HL-60 (cell line): ENCODE measurements at regions not wholly inside any gene's neighbourhood (a gene's known extent, or its start where the extent isn't known, plus 50 kb on each side); places are given as distances from the start of the nearest gene placed in this dataset.

Source experiments
- DNase-seq, 2 experiments: peaks; one replicate each; pipeline ENCODE4 v3.0.0-alpha.2; 2010 to 2020; ENCODE audit warnings: low read depth in 1 of 2, low spot score in 1 of 2
- H3K27ac ChIP-seq: fragments of 250-450 bp; sonication (Bioruptor Pico); replicated peaks from 2 replicates; pipeline ENCODE4 v1.5.1; 2020; ENCODE audit warnings: mild to moderate bottlenecking, moderate library complexity
- H3K27me3 ChIP-seq: fragments of 250-450 bp; sonication (Bioruptor Pico); 2 replicates; pipeline ENCODE4 v1.5.1; 2021; ENCODE audit warnings: mild to moderate bottlenecking, moderate library complexity; ENCODE audit not compliant: insufficient read depth, poor library complexity, severe bottlenecking
- H3K4me3 ChIP-seq: replicated peaks from 2 replicates; pipeline ENCODE4 v1.5.1; 2011; ENCODE audit warnings: mild to moderate bottlenecking, control low read depth, low read length; ENCODE audit not compliant: insufficient read depth
- CTCF ChIP-seq: IDR thresholded peaks from one replicate; pipeline ENCODE4 v1.5.1; 2011; ENCODE audit warnings: low read length, control low read depth, inconsistent platforms; ENCODE audit not compliant: insufficient read depth
- GABPA ChIP-seq: IDR thresholded peaks from 2 replicates; pipeline ENCODE4 v1.6.1; 2012; ENCODE audit warnings: low read depth
- POLR2AphosphoS5 ChIP-seq: IDR thresholded peaks from 2 replicates; pipeline ENCODE4 v1.6.1; 2012; ENCODE audit warnings: low read depth
- SPI1 ChIP-seq: IDR thresholded peaks from 2 replicates; pipeline ENCODE4 v1.6.1; 2012; ENCODE audit warnings: low read depth, mild to moderate bottlenecking, borderline replicate concordance
- TF ChIP-seq, protein P1 (sequence below): IDR thresholded peaks from 2 replicates; pipeline ENCODE4 v1.6.1; 2012; ENCODE audit warnings: low read depth; ENCODE audit not compliant: insufficient replicate concordance

- Histone ChIP-seq H3K27ac (no peak overlapping the region), H3K27me3 (no peaks in the 10 kb centered on the region), H3K4me3 (no peak overlapping the region)
- TF ChIP-seq CTCF, result no peak
- no peak for TF ChIP-seq POLR2AphosphoS5
- TF ChIP-seq GABPA, result no peak
- TF ChIP-seq SPI1, result no peak
- TF ChIP-seq, protein P1, sequence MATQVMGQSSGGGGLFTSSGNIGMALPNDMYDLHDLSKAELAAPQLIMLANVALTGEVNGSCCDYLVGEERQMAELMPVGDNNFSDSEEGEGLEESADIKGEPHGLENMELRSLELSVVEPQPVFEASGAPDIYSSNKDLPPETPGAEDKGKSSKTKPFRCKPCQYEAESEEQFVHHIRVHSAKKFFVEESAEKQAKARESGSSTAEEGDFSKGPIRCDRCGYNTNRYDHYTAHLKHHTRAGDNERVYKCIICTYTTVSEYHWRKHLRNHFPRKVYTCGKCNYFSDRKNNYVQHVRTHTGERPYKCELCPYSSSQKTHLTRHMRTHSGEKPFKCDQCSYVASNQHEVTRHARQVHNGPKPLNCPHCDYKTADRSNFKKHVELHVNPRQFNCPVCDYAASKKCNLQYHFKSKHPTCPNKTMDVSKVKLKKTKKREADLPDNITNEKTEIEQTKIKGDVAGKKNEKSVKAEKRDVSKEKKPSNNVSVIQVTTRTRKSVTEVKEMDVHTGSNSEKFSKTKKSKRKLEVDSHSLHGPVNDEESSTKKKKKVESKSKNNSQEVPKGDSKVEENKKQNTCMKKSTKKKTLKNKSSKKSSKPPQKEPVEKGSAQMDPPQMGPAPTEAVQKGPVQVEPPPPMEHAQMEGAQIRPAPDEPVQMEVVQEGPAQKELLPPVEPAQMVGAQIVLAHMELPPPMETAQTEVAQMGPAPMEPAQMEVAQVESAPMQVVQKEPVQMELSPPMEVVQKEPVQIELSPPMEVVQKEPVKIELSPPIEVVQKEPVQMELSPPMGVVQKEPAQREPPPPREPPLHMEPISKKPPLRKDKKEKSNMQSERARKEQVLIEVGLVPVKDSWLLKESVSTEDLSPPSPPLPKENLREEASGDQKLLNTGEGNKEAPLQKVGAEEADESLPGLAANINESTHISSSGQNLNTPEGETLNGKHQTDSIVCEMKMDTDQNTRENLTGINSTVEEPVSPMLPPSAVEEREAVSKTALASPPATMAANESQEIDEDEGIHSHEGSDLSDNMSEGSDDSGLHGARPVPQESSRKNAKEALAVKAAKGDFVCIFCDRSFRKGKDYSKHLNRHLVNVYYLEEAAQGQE, result no peak
- DNase-seq, result no peak
Measured at GRCh38 chr2:236702657-236703372, 133.2 kb downstream of the ACKR3 start.

DNA sequence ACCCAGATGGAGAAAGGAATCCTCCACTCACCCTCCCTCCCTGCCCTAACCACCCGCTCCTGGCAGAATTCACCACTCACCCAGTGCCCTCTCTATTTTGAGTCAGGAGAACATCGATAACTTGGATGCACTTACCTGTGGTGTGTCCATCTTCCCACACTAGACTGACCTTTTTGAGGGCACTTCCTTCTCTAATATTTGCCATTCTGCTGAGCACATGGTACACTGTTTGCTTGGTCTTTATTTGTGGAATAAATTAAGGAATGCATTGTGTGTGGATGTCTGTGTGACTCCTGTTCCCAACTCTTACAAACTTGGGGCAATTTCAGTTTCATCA lies 133.7 kb downstream of the ACKR3 start:
- DNase-seq, result no peak
- Histone ChIP-seq H3K27ac (no peak overlapping the region), H3K4me3 (no peak overlapping the region), H3K27me3 (no peaks in the 10 kb centered on the region)
- TF ChIP-seq, protein P1, result no peak
- no peak for TF ChIP-seq CTCF
- no peak for TF ChIP-seq POLR2AphosphoS5
- no peak for TF ChIP-seq GABPA
- no peak for TF ChIP-seq SPI1

DNA sequence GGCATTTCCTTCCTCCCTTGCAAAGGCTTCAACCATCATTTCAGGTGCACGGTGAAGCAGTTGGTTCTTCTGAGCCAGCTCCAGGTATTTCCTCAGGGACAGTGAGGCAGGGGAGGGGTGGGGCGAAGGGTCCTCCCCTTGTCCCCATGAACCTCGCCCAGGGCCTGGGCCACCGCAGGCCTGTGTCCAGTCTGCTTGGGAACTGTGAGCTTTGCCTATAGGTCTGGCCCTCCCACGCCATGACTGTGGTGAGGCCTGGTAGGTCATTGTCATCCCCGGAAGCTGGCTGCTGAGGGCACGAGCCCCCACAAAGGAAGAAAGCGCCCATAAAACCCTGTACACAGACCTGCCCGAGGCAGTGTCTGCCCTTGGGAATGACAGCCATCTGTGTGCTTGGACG lies 134.3 kb downstream of the ACKR3 start:
- TF ChIP-seq GABPA (no peak), SPI1 (no peak), POLR2AphosphoS5 (no peak), CTCF (no peak)
- TF ChIP-seq, protein P1, result no peak
- H3K27ac ChIP-seq, result no peak overlapping the region
- no peak for DNase-seq
- H3K4me3 ChIP-seq, result no peak overlapping the region
- no peaks in the 10 kb centered on the region for H3K27me3 ChIP-seq
